Activated CD4-positive, alpha-beta memory T cell treated with anti-CD3 and anti-CD28 coated beads for 36 hours (primary cell): ENCODE measurements at regions not wholly inside any gene's neighbourhood (a gene's known extent, or its start where the extent isn't known, plus 50 kb on each side); places are given as distances from the start of the nearest gene placed in this dataset.

Source experiments
- CTCF ChIA-PET: fragments of 350-600 bp; sonication (Branson Sonifier 250); formaldehyde crosslinking; loops from one replicate; lab custom pipeline; 2021; ENCODE audit warnings: antibody characterized with exemption, inconsistent platforms; lab: Charles Lee
- POLR2A ChIA-PET: fragments of 350-600 bp; sonication (Branson Sonifier 250); formaldehyde crosslinking; loops from one replicate; lab custom pipeline; 2021; ENCODE audit warnings: antibody characterized with exemption; lab: Charles Lee
- DNase-seq: peaks from one replicate; pipeline ENCODE4 v3.0.0-alpha.2; 2020
- H3K27ac Mint-ChIP-seq: one replicate; pipeline ENCODE4 v1.8.0; 2021; ENCODE audit warnings: mixed read lengths
- H3K27me3 Mint-ChIP-seq: one replicate; pipeline ENCODE4 v1.8.0; 2021; ENCODE audit warnings: mixed read lengths
- H3K36me3 Mint-ChIP-seq: one replicate; pipeline ENCODE4 v1.8.0; 2021; ENCODE audit warnings: mixed read lengths
- H3K4me1 Mint-ChIP-seq: one replicate; pipeline ENCODE4 v1.8.0; 2021; ENCODE audit warnings: low read depth, mixed read lengths
- H3K4me3 Mint-ChIP-seq: one replicate; pipeline ENCODE4 v1.8.0; 2021; ENCODE audit warnings: mild to moderate bottlenecking, mixed read lengths
- H3K9me3 Mint-ChIP-seq: one replicate; pipeline ENCODE4 v1.8.0; 2021; ENCODE audit warnings: mixed read lengths
- intact Hi-C: fragments of 100-400 bp; cut with micrococcal nuclease; formaldehyde crosslinking; loops from one replicate; pipeline ENCODE4 v1.15.1; 2023

DNA sequence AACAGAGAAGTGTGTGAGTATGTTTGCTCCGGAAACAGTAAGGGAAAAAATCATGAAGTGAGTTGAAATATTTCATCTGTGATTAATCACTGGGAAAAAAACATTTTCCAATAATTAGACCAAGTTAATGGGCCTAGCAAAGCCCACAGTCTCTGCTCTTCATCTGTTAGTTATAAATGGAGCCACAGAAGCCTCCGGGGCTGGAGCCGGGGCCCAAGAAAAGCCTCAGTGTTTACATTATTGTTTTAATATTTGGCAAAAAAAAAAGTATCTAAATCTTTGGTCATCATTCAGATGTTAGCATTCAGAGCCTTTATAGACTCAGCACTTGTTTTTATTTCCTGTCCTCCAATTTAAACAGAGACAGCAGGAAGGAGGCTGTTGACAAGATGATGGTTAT, 115.0 kb downstream of the UBE2U start:
- CTCF ChIA-PET: no interaction called here
- Mint-ChIP-seq H3K36me3 (no peaks in the 10 kb centered on the region), H3K27ac (no peak overlapping the region), H3K4me1 (no peaks in the 10 kb centered on the region), H3K27me3 (no peaks in the 10 kb centered on the region), H3K4me3 (no peak overlapping the region), H3K9me3 (no peaks in the 10 kb centered on the region)
- intact Hi-C loops: no loop called here
- POLR2A ChIA-PET: no interaction called here
- DNase-seq: no peak

DNA sequence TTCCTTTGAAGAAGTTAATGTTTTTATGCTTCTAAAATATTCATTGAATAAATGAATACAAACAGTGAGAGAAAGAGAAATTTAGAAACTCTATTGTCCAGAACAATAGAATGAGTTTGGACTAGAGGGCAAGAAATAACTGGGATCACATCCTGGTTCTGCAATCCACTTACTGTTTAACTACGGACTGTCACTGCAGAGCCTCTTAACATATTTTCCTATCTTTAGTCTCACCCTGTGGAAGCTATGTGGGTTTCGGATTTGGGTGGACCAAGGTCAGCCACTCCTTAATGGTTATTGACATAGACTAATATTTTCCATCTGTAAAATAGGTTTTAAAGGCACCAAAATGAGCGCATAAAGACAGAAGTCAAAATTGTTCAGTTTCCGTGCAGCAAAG, 116.6 kb downstream of the UBE2U start:
- POLR2A ChIA-PET: no interaction called here
- H3K4me1 Mint-ChIP-seq: no peaks in the 10 kb centered on the region
- no peak overlapping the region for H3K4me3 Mint-ChIP-seq
- no peaks in the 10 kb centered on the region for H3K27me3 Mint-ChIP-seq
- CTCF ChIA-PET: no interaction called here
- H3K27ac Mint-ChIP-seq: no peak overlapping the region
- intact Hi-C loops: no loop called here
- no peak for DNase-seq
- no peaks in the 10 kb centered on the region for H3K9me3 Mint-ChIP-seq
- H3K36me3 Mint-ChIP-seq: no peaks in the 10 kb centered on the region

DNA sequence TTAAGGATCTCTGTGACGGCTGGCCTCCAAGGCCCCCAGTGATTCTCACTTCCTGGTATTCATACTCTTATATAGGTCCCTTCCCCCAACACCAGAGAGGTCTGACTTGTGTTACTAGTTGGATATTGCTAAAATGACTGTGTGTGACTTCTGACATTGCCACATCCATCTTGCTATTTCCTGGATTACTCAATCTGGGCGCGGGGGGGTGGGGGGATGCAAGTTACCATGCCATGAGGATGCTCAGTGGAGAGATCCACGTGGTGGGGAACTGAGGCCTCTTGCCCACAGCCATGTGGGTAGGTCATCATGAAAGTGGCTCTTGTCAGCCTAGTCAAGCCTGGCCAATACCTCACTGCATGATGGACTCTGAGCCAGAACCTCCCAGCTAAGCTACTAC, 117.0 kb downstream of the UBE2U start:
- no peaks in the 10 kb centered on the region for H3K9me3 Mint-ChIP-seq
- H3K27ac Mint-ChIP-seq: no peak overlapping the region
- CTCF ChIA-PET: no interaction called here
- no peak overlapping the region for H3K4me3 Mint-ChIP-seq
- no peaks in the 10 kb centered on the region for H3K36me3 Mint-ChIP-seq
- intact Hi-C loops: no loop called here
- POLR2A ChIA-PET: no interaction called here
- no peaks in the 10 kb centered on the region for H3K27me3 Mint-ChIP-seq
- H3K4me1 Mint-ChIP-seq: no peaks in the 10 kb centered on the region
- no peak for DNase-seq

DNA sequence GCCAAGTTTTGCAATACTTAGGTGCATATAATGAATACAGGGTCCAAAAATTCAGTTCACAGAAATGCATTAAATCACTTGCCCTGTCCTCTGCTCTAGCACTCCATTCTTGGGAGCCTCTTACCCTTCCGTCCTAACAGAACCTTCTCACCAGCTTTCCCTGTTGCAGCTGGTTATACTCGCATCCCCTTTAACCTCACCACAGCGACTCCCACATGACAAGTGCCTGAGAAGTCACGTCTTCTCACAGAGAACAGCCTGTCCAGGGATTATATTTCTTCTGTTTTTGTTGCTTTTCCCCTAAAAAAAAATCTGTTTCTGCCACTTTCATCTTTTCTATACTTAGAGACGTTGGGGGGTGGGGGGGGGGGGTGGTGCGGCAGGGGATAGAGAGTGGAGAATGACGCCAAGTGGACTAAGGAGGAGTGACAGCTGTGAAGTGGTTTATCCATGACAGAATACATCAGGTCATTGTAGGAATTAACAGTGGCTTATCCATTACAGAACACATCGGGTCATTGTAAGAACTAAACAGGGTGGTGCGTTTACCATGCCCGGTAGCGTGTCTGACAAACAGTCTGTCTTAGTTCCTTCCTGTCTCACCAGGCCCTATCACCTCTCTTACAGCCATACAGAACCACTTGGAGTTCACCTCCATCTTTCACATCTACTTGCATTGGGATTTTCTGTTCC, 117.6 kb downstream of the UBE2U start:
- ChIA-PET POLR2A (no interaction called here), CTCF (no interaction called here)
- Mint-ChIP-seq H3K27ac (no peak overlapping the region), H3K36me3 (no peaks in the 10 kb centered on the region), H3K4me1 (no peaks in the 10 kb centered on the region), H3K9me3 (no peaks in the 10 kb centered on the region), H3K27me3 (no peaks in the 10 kb centered on the region), H3K4me3 (no peak overlapping the region)
- intact Hi-C loops: no loop called here
- DNase-seq: no peak

DNA sequence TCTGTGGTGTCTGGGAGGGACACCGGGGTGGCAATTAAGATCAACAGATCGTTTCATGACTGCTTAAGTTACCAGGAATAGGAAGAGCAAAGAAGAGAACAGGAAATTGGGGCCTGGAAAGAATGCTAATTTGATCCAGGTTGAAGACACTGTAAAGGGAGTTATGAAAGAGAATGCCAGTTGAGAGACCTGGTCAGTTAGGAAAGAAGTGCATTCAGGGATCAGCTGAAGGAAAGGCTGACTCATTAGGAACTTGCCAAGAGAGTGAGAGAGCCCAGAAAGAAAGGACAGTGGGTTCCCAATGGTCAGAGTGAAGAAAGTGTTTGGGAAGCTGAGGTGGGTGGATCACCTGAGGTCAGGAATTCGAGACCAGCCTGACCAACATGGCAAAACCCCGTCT, 119.6 kb downstream of the UBE2U start:
- no peaks in the 10 kb centered on the region for H3K36me3 Mint-ChIP-seq
- H3K9me3 Mint-ChIP-seq: no peaks in the 10 kb centered on the region
- H3K4me1 Mint-ChIP-seq: no peaks in the 10 kb centered on the region
- intact Hi-C loops: no loop called here
- ChIA-PET POLR2A (no interaction called here), CTCF (no interaction called here)
- peaks cover 7% of the 10 kb centered on the region for H3K27me3 Mint-ChIP-seq
- DNase-seq: no peak
- no peak overlapping the region for H3K4me3 Mint-ChIP-seq
- no peak overlapping the region for H3K27ac Mint-ChIP-seq

DNA sequence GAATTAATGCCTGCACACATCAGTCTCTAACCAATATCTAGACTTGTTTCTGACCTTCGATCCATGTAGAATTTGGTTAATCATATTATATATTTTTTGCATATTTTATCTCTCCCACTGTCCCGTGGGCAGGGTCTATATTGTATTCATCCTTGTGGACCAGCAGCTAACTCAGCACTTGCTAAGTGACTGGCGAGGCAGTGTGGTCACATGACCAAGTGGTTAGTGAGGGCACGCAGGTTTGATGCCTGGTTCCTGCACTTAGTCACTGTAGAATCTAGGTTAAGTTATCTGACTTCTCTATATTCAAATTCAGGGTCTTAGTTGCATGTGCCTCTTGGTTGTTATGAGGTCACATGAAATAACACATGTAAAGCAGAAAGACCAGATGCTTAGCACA, 120.5 kb downstream of the UBE2U start:
- Mint-ChIP-seq H3K27ac (no peak overlapping the region), H3K4me3 (no peak overlapping the region), H3K4me1 (no peaks in the 10 kb centered on the region), H3K27me3 (peaks cover 7% of the 10 kb centered on the region), H3K9me3 (no peaks in the 10 kb centered on the region), H3K36me3 (no peaks in the 10 kb centered on the region)
- DNase-seq: no peak
- intact Hi-C loops: no loop called here
- ChIA-PET POLR2A (no interaction called here), CTCF (no interaction called here)

DNA sequence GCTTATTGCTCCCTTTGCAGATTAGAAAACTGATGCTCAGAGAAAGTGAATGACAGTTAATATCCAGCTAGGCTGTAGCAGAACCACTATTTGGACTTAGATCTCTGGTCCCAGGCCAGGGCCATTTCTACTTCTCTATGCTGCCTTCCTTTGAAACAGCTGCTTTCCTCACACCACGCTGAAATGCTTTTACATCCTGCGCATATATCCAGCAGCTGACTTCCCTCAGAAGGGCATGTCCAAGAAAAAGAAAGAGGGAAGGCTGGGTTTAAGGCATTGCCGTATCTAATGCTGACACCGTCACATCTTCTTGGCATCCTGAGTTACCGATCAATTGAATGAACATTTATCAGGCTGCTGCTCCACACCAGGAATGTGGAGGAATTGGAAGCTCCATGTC, 122.4 kb downstream of the UBE2U start:
- H3K36me3 Mint-ChIP-seq: no peaks in the 10 kb centered on the region
- H3K4me3 Mint-ChIP-seq: no peak overlapping the region
- DNase-seq: no peak
- intact Hi-C loops: no loop called here
- H3K9me3 Mint-ChIP-seq: no peaks in the 10 kb centered on the region
- ChIA-PET POLR2A (no interaction called here), CTCF (no interaction called here)
- no peaks in the 10 kb centered on the region for H3K4me1 Mint-ChIP-seq
- H3K27ac Mint-ChIP-seq: no peak overlapping the region
- peaks cover 8% of the 10 kb centered on the region for H3K27me3 Mint-ChIP-seq

DNA sequence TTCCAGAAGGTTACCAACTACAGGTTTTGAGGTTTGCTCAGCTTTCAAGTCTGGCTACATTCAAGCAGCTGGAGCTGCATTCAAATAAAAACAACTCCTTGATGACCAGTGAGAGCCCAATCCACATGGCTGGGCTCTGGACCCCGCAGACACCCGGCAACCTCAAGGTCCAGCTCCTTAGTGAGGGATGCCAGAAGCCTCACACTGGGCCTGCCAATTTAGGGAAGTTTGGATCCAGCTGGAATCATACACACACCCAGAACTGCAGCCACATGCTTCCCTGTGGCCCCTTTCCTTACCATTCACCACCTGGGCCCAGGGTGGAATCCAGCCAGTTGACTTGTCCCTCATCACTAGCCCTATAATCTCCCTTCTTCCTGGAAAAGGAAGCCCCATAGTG, 123.7 kb downstream of the UBE2U start:
- Mint-ChIP-seq H3K36me3 (no peaks in the 10 kb centered on the region), H3K4me3 (no peak overlapping the region), H3K27me3 (peaks cover 9% of the 10 kb centered on the region), H3K9me3 (no peaks in the 10 kb centered on the region), H3K4me1 (no peaks in the 10 kb centered on the region), H3K27ac (no peak overlapping the region)
- POLR2A ChIA-PET: no interaction called here
- intact Hi-C loops: no loop called here
- CTCF ChIA-PET: no interaction called here
- no peak for DNase-seq

DNA sequence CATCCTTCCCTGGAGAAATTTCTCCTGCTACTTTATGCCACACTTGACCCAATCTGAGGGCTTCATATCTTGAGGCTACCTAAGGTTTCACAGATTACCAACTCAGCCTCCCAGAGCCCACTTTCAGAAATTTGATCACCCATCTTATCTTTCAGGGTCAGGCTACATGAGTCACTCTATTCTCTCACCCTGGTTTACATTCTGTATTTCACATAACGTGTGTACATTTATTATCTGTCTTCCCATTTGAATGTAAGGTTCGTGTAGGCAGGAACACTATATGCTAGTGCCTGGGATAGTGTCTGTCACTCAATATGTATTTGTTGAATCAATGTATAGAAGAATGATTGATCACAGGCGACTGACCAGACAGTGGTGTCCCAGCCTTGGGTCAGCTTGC, 124.8 kb downstream of the UBE2U start:
- CTCF ChIA-PET: no interaction called here
- no peaks in the 10 kb centered on the region for H3K9me3 Mint-ChIP-seq
- peaks cover 9% of the 10 kb centered on the region for H3K27me3 Mint-ChIP-seq
- no peak overlapping the region for H3K27ac Mint-ChIP-seq
- POLR2A ChIA-PET: no interaction called here
- intact Hi-C loops: no loop called here
- DNase-seq: no peak
- H3K36me3 Mint-ChIP-seq: no peaks in the 10 kb centered on the region
- H3K4me1 Mint-ChIP-seq: no peaks in the 10 kb centered on the region
- H3K4me3 Mint-ChIP-seq: no peak overlapping the region

DNA sequence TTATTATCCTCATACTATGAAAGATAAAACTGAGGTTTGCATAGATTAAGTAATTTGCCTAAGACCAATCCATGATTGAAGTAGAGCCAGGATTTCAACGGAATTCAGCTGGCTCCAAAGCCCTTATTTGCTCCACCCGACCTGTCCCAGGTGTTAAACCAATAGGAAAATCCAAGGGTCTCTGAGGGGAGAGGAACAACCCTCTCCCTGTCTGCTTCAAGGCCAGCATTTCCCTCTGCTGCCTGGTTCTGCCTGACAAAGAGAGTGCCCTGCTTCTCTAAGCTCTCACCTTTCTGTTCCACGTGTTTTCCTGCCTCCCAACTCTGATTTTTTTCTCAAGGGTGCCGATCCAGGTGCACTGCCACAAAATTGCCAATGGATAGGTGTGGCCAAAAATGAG, 127.4 kb downstream of the UBE2U start:
- ChIA-PET CTCF (no interaction called here), POLR2A (no interaction called here)
- Mint-ChIP-seq H3K9me3 (no peaks in the 10 kb centered on the region), H3K36me3 (no peaks in the 10 kb centered on the region), H3K27me3 (peaks cover 9% of the 10 kb centered on the region), H3K4me3 (no peak overlapping the region), H3K27ac (no peak overlapping the region), H3K4me1 (no peaks in the 10 kb centered on the region)
- no peak for DNase-seq
- intact Hi-C loops: no loop called here

DNA sequence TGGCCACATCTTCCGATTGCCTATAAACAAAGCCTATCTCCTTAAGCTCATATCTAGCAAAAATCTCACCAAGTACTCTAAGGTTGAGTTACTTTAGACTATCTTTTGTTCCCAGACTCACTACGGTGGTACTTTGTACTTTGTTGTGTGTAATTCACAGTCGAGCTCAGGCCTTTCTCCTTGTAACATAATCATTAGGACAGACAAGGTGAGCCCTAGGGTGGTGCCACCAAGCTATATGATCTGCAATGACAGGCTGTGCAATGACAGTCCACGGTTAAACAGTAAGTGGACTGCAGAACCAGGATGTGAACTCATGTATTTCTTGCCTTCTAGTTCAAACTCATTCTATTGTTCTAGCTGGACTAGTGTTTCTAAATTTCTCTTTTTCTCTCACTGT, 132.2 kb downstream of the UBE2U start:
- intact Hi-C loops: no loop called here
- Mint-ChIP-seq H3K36me3 (no peaks in the 10 kb centered on the region), H3K27ac (no peak overlapping the region), H3K9me3 (no peaks in the 10 kb centered on the region), H3K4me1 (no peaks in the 10 kb centered on the region), H3K27me3 (peaks cover 5% of the 10 kb centered on the region), H3K4me3 (no peak overlapping the region)
- ChIA-PET POLR2A (no interaction called here), CTCF (interaction anchor here (1.0 kb wide), 1 partner anchor 341 kb away, joined by 3 read pairs; no protein-coding TSS in a partner anchor)
- DNase-seq: no peak

DNA sequence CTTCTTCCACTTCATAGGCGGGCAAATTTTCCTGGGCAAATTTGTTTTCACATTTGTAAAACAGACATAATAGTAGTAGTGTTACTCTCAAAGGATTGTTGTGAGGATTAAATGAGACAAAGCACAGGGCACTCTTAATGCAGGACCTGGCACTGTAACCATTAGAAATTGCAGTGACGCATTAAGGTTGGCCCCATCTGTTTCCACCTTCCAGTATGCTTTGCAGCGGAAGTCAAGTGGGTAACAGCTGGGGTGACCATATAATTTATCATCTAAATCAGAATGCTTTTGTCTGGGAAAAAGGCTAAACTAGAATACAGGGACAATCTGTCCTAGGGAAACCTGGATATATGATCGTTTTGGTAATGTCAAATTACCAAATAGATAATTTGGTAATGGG, 132.5 kb upstream of the CACHD1 start:
- intact Hi-C loops: no loop called here
- H3K27me3 Mint-ChIP-seq: peaks cover 2% of the 10 kb centered on the region
- no peaks in the 10 kb centered on the region for H3K36me3 Mint-ChIP-seq
- no peak overlapping the region for H3K4me3 Mint-ChIP-seq
- H3K27ac Mint-ChIP-seq: no peak overlapping the region
- H3K9me3 Mint-ChIP-seq: no peaks in the 10 kb centered on the region
- H3K4me1 Mint-ChIP-seq: no peaks in the 10 kb centered on the region
- ChIA-PET CTCF (no interaction called here), POLR2A (no interaction called here)
- DNase-seq: no peak

DNA sequence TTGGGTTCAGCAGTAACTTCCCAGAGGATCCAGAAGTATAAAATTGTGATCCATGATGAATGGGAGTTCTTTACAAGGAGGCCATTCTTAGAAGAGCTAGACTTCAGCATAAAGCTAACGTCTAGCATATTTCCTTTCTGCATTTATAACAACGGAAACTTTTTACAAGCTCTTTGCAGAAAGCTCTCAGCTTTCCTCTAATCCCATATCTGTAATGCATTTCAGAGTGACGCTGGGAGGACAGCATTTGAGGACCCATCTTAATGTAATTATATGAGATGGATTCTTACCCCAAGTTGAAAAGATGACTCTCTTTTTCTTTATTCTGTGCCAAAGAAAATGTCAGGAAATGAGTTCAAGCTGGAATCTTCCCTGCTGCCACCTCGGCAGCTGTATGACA, 132.0 kb upstream of the CACHD1 start:
- Mint-ChIP-seq H3K4me1 (no peaks in the 10 kb centered on the region), H3K9me3 (no peaks in the 10 kb centered on the region), H3K27ac (no peak overlapping the region), H3K4me3 (no peak overlapping the region), H3K36me3 (no peaks in the 10 kb centered on the region), H3K27me3 (peaks cover 2% of the 10 kb centered on the region)
- POLR2A ChIA-PET: no interaction called here
- CTCF ChIA-PET: no interaction called here
- intact Hi-C loops: no loop called here
- DNase-seq: no peak
